Ishikawa (cell line): ENCODE measurements at regions not wholly inside any gene's neighbourhood (a gene's known extent, or its start where the extent isn't known, plus 50 kb on each side); places are given as distances from the start of the nearest gene placed in this dataset.

Experiments used
- CEBPB ChIP-seq: IDR thresholded peaks from 2 replicates; pipeline ENCODE4 v1.6.1; 2012
- CREB1 ChIP-seq: IDR thresholded peaks from 2 replicates; pipeline ENCODE4 v1.6.1; 2012; ENCODE audit warnings: low read depth
- EGR1 ChIP-seq: IDR thresholded peaks from 2 replicates; pipeline ENCODE4 v1.6.1; 2012
- EP300 ChIP-seq: IDR thresholded peaks from 2 replicates; pipeline ENCODE4 v1.6.1; 2012; ENCODE audit warnings: borderline replicate concordance
- FOXM1 ChIP-seq: IDR thresholded peaks from 2 replicates; pipeline ENCODE4 v1.6.1; 2012; ENCODE audit warnings: low read depth, borderline replicate concordance
- NFIC ChIP-seq: IDR thresholded peaks from 2 replicates; pipeline ENCODE4 v1.6.1; 2012
- RAD21 ChIP-seq: IDR thresholded peaks from 2 replicates; pipeline ENCODE4 v1.6.1; 2012; ENCODE audit warnings: low read depth
- TAF1 ChIP-seq: IDR thresholded peaks from 2 replicates; pipeline ENCODE4 v1.6.1; 2012; ENCODE audit warnings: low read depth, mild to moderate bottlenecking
- TCF12 ChIP-seq: IDR thresholded peaks from 2 replicates; pipeline ENCODE4 v1.6.1; 2012; ENCODE audit warnings: low read depth
- TEAD4 ChIP-seq: IDR thresholded peaks from 2 replicates; pipeline ENCODE4 v1.6.1; 2012
- TF ChIP-seq, protein P1 (sequence below): IDR thresholded peaks from 2 replicates; pipeline ENCODE4 v1.6.1; 2012
- TF ChIP-seq, protein P2 (sequence below): IDR thresholded peaks from 2 replicates; pipeline ENCODE4 v1.6.1; 2012; ENCODE audit warnings: low read depth, mild to moderate bottlenecking

DNA sequence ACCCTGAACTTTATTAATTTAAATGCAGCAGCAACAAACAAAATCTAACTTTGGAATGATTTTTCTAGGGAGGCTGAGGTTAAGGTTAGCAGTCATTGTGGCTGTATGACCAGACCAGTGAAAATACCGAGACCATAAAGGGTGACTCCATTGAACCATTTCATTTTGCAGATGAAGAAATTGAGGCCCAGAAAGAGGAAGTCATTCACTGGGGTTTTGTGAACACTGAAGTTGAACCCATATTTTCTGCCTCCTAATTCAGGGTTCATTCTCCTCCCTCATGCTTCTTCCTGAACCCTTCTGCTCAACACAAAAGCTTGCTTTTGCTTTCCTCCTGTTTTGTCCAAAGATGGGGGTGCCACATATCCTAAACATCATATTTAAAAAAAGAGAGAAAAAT, 65.8 kb upstream of the PLCL2 start:
- TF ChIP-seq CEBPB (no peak), EP300 (no peak), EGR1 (no peak), RAD21 (no peak), TAF1 (no peak), TCF12 (no peak), FOXM1 (no peak), CREB1 (no peak), NFIC (no peak), TEAD4 (no peak)
- TF ChIP-seq, protein P1, sequence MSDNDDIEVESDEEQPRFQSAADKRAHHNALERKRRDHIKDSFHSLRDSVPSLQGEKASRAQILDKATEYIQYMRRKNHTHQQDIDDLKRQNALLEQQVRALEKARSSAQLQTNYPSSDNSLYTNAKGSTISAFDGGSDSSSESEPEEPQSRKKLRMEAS: no peak
- TF ChIP-seq, protein P2, sequence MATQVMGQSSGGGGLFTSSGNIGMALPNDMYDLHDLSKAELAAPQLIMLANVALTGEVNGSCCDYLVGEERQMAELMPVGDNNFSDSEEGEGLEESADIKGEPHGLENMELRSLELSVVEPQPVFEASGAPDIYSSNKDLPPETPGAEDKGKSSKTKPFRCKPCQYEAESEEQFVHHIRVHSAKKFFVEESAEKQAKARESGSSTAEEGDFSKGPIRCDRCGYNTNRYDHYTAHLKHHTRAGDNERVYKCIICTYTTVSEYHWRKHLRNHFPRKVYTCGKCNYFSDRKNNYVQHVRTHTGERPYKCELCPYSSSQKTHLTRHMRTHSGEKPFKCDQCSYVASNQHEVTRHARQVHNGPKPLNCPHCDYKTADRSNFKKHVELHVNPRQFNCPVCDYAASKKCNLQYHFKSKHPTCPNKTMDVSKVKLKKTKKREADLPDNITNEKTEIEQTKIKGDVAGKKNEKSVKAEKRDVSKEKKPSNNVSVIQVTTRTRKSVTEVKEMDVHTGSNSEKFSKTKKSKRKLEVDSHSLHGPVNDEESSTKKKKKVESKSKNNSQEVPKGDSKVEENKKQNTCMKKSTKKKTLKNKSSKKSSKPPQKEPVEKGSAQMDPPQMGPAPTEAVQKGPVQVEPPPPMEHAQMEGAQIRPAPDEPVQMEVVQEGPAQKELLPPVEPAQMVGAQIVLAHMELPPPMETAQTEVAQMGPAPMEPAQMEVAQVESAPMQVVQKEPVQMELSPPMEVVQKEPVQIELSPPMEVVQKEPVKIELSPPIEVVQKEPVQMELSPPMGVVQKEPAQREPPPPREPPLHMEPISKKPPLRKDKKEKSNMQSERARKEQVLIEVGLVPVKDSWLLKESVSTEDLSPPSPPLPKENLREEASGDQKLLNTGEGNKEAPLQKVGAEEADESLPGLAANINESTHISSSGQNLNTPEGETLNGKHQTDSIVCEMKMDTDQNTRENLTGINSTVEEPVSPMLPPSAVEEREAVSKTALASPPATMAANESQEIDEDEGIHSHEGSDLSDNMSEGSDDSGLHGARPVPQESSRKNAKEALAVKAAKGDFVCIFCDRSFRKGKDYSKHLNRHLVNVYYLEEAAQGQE: no peak
